GM12875 (cell line): ENCODE measurements at regions not wholly inside any gene's neighbourhood (a gene's known extent, or its start where the extent isn't known, plus 50 kb on each side); places are given as distances from the start of the nearest gene placed in this dataset.

Experiments used
- H3K4me3 ChIP-seq: one replicate; pipeline ENCODE4 v1.5.1; 2011; ENCODE audit warnings: low read depth, low read length, control low read depth
- CTCF ChIP-seq: IDR thresholded peaks from 2 replicates; pipeline ENCODE4 v1.5.1; 2011; ENCODE audit warnings: low read depth, mild to moderate bottlenecking, control low read depth, inconsistent platforms, low read length, moderate library complexity, borderline replicate concordance; ENCODE audit not compliant: insufficient read depth

- TF ChIP-seq CTCF = no peak
- no peak overlapping the region for H3K4me3 ChIP-seq
Measured at GRCh38 chr10:78178940-78179339, 145.3 kb downstream of the RPS24 start.

DNA sequence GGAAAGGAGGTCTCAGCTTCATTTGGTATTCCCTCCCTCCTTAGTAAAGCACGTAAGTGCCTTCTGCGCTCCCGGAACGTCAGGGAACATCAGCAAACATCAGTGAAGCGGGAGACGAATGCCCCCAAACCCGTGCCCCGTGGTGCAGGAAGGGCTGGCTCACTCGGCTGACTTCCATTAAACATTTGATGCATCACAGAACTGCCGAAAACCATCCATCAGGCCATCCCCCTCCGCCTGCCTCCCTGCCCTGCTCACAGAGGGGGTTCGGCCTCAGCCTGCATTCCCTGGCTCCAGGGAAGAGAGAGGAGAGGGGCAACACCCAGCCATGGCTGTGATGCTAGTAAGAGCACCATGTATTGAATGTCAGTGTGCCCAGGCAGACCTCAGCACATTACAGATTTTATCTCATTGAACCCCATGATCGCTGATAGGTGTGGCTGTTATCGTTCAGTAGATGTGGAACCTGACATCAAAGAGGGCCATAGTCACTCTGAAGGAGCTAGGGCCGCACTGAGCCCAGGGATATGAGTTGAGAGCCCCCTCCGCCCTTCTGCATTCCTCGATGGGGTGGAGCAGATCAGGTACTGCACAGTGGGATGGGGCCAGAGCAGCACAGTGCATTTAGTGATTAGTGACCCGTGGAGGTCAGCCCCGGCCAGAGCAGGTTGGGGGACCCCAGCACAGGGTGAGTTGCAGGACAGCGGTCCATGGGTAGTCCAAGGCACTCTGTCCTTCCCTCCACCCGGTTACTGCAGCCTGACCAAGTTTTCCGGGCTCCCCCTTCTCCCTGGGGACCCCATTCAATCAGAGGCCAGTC lies 146.4 kb downstream of the RPS24 start:
- no peak overlapping the region for H3K4me3 ChIP-seq
- no peak for TF ChIP-seq CTCF

DNA sequence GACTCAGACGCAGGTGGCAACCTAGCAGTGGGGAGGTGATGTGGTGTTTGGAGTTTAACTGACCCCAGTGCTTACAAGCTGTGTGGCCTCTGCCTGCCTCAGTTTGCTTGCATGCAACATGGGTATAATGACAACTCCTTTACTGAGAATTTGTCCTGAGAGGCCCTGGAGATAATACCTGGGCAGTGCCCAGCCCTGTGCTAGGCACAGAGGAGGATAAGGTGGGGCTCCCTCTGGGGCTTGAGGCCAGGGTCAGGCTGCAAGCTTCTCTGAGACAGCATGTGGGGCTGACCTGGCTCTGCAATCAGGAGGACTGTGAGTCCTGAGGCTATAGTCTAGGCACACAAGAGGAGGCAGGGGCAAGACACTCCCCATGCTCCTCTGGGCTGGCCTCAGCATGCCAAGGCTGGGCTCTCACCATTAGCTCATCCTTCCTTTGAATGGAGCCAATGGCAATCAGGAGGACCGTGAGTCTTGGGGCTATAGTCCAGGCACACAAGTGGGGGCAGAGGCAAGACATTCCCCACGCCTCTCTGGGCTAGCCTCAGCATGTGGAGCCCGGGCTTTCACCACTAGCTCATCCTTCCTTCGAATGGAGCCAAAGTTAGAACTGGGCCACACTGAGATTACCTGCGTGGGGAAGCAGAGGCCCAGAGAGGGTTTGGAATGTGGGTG lies 147.9 kb downstream of the RPS24 start:
- no peak overlapping the region for H3K4me3 ChIP-seq
- TF ChIP-seq CTCF = no peak

- no peak for TF ChIP-seq CTCF
- no peak overlapping the region for H3K4me3 ChIP-seq
Measured at GRCh38 chr10:78182841-78183240, 149.2 kb downstream of the RPS24 start.

- no peak for TF ChIP-seq CTCF
- H3K4me3 ChIP-seq = no peak overlapping the region
Measured at GRCh38 chr10:78184851-78185692, 151.4 kb downstream of the RPS24 start.

- no peak overlapping the region for H3K4me3 ChIP-seq
- TF ChIP-seq CTCF = no peak
Measured at GRCh38 chr10:78185693-78186055, 152.0 kb downstream of the RPS24 start.
